HG03520 (cell line): ENCODE measurements at regions not wholly inside any gene's neighbourhood (a gene's known extent, or its start where the extent isn't known, plus 50 kb on each side); places are given as distances from the start of the nearest gene placed in this dataset.

Source experiments
- ATAC-seq: cut with Tn5 transposase; IDR thresholded peaks from one replicate; pipeline ENCODE4 v1.9.1; 2021; ENCODE audit warnings: mild to moderate bottlenecking, moderate library complexity; ENCODE audit not compliant: unreplicated experiment

- no peak for ATAC-seq
Observed at GRCh38 chr7:38002689-38003088, 82.2 kb downstream of the EPDR1 start.

GRCh38 chr7:38006559-38006958 lies 86.1 kb downstream of the EPDR1 start:
- ATAC-seq, result no peak

- ATAC-seq, result no peak
Observed at GRCh38 chr7:38007096-38007495, 86.7 kb downstream of the EPDR1 start.

- no peak for ATAC-seq
Observed at GRCh38 chr7:38013246-38013645, 92.8 kb downstream of the EPDR1 start.

GRCh38 chr7:38016567-38016966 lies 96.1 kb downstream of the EPDR1 start:
- no peak for ATAC-seq

GRCh38 chr7:38017320-38017719 lies 96.9 kb downstream of the EPDR1 start:
- ATAC-seq, result no peak

GRCh38 chr7:38020121-38020785 lies 99.8 kb downstream of the EPDR1 start:
- no peak for ATAC-seq

GRCh38 chr7:38021892-38022291 lies 101.5 kb downstream of the EPDR1 start:
- ATAC-seq, result no peak

GRCh38 chr7:38025815-38026214 lies 105.4 kb downstream of the EPDR1 start:
- no peak for ATAC-seq

- ATAC-seq, result no peak
Observed at GRCh38 chr7:38027884-38028455, 107.5 kb downstream of the EPDR1 start.

GRCh38 chr7:38034062-38034908 lies 113.8 kb downstream of the EPDR1 start:
- ATAC-seq, result no peak

GRCh38 chr7:38040831-38041230 lies 120.4 kb downstream of the EPDR1 start:
- no peak for ATAC-seq

- no peak for ATAC-seq
Observed at GRCh38 chr7:38049679-38050078, 128.4 kb upstream of the STARD3NL start.

- no peak for ATAC-seq
Observed at GRCh38 chr7:38051311-38051710, 126.7 kb upstream of the STARD3NL start.

- ATAC-seq, result no peak
Observed at GRCh38 chr7:38051786-38052185, 126.3 kb upstream of the STARD3NL start.

GRCh38 chr7:38052786-38053185 lies 125.3 kb upstream of the STARD3NL start:
- no peak for ATAC-seq

- ATAC-seq, result no peak
Observed at GRCh38 chr7:38054199-38054598, 123.8 kb upstream of the STARD3NL start.

GRCh38 chr7:38057829-38058228 lies 120.2 kb upstream of the STARD3NL start:
- no peak for ATAC-seq

GRCh38 chr7:38060116-38060515 lies 117.9 kb upstream of the STARD3NL start:
- no peak for ATAC-seq

GRCh38 chr7:38060637-38061036 lies 117.4 kb upstream of the STARD3NL start:
- no peak for ATAC-seq

GRCh38 chr7:38066391-38066790 lies 111.7 kb upstream of the STARD3NL start:
- no peak for ATAC-seq

GRCh38 chr7:38068461-38068860 lies 109.6 kb upstream of the STARD3NL start:
- ATAC-seq, result no peak
